ENCODE measurements at regions not wholly inside any gene's neighbourhood (a gene's known extent, or its start where the extent isn't known, plus 50 kb on each side); places are given as distances from the start of the nearest gene placed in this dataset.

GRCh38 chr11:90332415-90332814 lies 109.6 kb upstream of the CHORDC1 start:
- Histone ChIP-seq H3K36me3 (ENCODE audit: control insufficient read depth, insufficient read depth, low read length) (no peaks in the 10 kb centered on the region), H3K27me3 (ENCODE audit: control insufficient read depth, insufficient read depth, low read length) (no peaks in the 10 kb centered on the region), H3K9me3 (ENCODE audit: control insufficient read depth, insufficient read depth, low read depth, low read length) (no peaks in the 10 kb centered on the region), H3K4me1 (ENCODE audit: control insufficient read depth, insufficient read depth, low read length) (no peaks in the 10 kb centered on the region), H3K4me3 (ENCODE audit: low read depth in 2 of 2, low read length in 2 of 2) (no peak overlapping the region), H3K27ac (ENCODE audit: low read length) (no peak overlapping the region)
- intact Hi-C loops (cut with micrococcal nuclease; ENCODE audit: unreplicated experiment) (no loop called here), in situ Hi-C loops (cut with HindIII; ENCODE audit: low pct_unique_long_range_greater_than_20kb, low sequenced_read_pairs) (no loop called here)
- ATAC-seq = no peak
- no peak for DNase-seq (ENCODE audit: low read depth, low spot score)
- no TSS peak for BruUV-seq (replicated peaks)
- ChIA-PET CTCF (no interaction called here), POLR2A (no interaction called here)
- no peak for TF ChIP-seq CTCF (IDR thresholded peaks at IDR 0.05)
- TF ChIP-seq TCF7L2 (IDR thresholded peaks at IDR 0.05; ENCODE audit: low read depth, low read length) = no peak
- TF ChIP-seq REST (IDR thresholded peaks at IDR 0.05; ENCODE audit: insufficient read depth in 1 of 2, low read depth in 2 of 2, low read length in 1 of 2) = no peak
- TF ChIP-seq POLR2AphosphoS5 (IDR thresholded peaks at IDR 0.05; ENCODE audit: low read depth, low read length) = no peak
- no peak for TF ChIP-seq SIN3A (IDR thresholded peaks at IDR 0.05; ENCODE audit: borderline replicate concordance, insufficient read depth, low read depth, low read length)

GRCh38 chr11:90330632-90331031 lies 107.8 kb upstream of the CHORDC1 start:
- no peak for ATAC-seq
- ChIA-PET CTCF (no interaction called here), POLR2A (no interaction called here)
- BruUV-seq (replicated peaks) = no TSS peak
- TF ChIP-seq REST (IDR thresholded peaks at IDR 0.05; ENCODE audit: insufficient read depth in 1 of 2, low read depth in 2 of 2, low read length in 1 of 2) = no peak
- no peak for TF ChIP-seq TCF7L2 (IDR thresholded peaks at IDR 0.05; ENCODE audit: low read depth, low read length)
- TF ChIP-seq POLR2AphosphoS5 (IDR thresholded peaks at IDR 0.05; ENCODE audit: low read depth, low read length) = no peak
- H3K4me1 ChIP-seq (ENCODE audit: control insufficient read depth, insufficient read depth, low read length) = no peaks in the 10 kb centered on the region
- no peak overlapping the region for H3K27ac ChIP-seq (ENCODE audit: low read length)
- H3K36me3 ChIP-seq (ENCODE audit: control insufficient read depth, insufficient read depth, low read length) = no peaks in the 10 kb centered on the region
- no peaks in the 10 kb centered on the region for H3K9me3 ChIP-seq (ENCODE audit: control insufficient read depth, insufficient read depth, low read depth, low read length)
- intact Hi-C loops (cut with micrococcal nuclease; ENCODE audit: unreplicated experiment) = no loop called here
- in situ Hi-C loops (cut with HindIII; ENCODE audit: low pct_unique_long_range_greater_than_20kb, low sequenced_read_pairs) = no loop called here
- no peaks in the 10 kb centered on the region for H3K27me3 ChIP-seq (ENCODE audit: control insufficient read depth, insufficient read depth, low read length)
- no peak for DNase-seq (ENCODE audit: low read depth, low spot score)
- no peak overlapping the region for H3K4me3 ChIP-seq (ENCODE audit: low read depth in 2 of 2, low read length in 2 of 2)
